Glutamatergic neuron (in vitro differentiated cells): ENCODE measurements at regions not wholly inside any gene's neighbourhood (a gene's known extent, or its start where the extent isn't known, plus 50 kb on each side); places are given as distances from the start of the nearest gene placed in this dataset.

Experiments used
- DNase-seq: peaks from one replicate; pipeline ENCODE4 v3.0.0; 2022
- H3K27ac Mint-ChIP-seq: one replicate; pipeline ENCODE4 v1.8.0; 2020; ENCODE audit warnings: mild to moderate bottlenecking, mixed read lengths, inconsistent platforms; ENCODE audit not compliant: unreplicated experiment
- H3K27me3 Mint-ChIP-seq: one replicate; pipeline ENCODE4 v1.8.0; 2020; ENCODE audit warnings: mild to moderate bottlenecking, moderate library complexity, mixed read lengths, inconsistent platforms; ENCODE audit not compliant: unreplicated experiment
- H3K36me3 Mint-ChIP-seq: one replicate; pipeline ENCODE4 v1.8.0; 2020; ENCODE audit warnings: mild to moderate bottlenecking, mixed read lengths, inconsistent platforms; ENCODE audit not compliant: unreplicated experiment
- H3K4me1 Mint-ChIP-seq: one replicate; pipeline ENCODE4 v1.8.0; 2020; ENCODE audit warnings: mild to moderate bottlenecking, low read depth, mixed read lengths, inconsistent platforms; ENCODE audit not compliant: unreplicated experiment
- H3K4me3 Mint-ChIP-seq: one replicate; pipeline ENCODE4 v1.8.0; 2020; ENCODE audit warnings: mild to moderate bottlenecking, mixed read lengths, inconsistent platforms; ENCODE audit not compliant: unreplicated experiment
- H3K9me3 Mint-ChIP-seq: one replicate; pipeline ENCODE4 v1.8.0; 2020; ENCODE audit warnings: mild to moderate bottlenecking, moderate library complexity, mixed read lengths, inconsistent platforms; ENCODE audit not compliant: unreplicated experiment
- TF ChIP-seq, protein P1 (sequence below): fragments of 200-600 bp; sonication (generic); IDR thresholded peaks from one replicate; pipeline ENCODE4 v1.5.0; 2021; ENCODE audit not compliant: partially characterized antibody, unreplicated experiment

DNA sequence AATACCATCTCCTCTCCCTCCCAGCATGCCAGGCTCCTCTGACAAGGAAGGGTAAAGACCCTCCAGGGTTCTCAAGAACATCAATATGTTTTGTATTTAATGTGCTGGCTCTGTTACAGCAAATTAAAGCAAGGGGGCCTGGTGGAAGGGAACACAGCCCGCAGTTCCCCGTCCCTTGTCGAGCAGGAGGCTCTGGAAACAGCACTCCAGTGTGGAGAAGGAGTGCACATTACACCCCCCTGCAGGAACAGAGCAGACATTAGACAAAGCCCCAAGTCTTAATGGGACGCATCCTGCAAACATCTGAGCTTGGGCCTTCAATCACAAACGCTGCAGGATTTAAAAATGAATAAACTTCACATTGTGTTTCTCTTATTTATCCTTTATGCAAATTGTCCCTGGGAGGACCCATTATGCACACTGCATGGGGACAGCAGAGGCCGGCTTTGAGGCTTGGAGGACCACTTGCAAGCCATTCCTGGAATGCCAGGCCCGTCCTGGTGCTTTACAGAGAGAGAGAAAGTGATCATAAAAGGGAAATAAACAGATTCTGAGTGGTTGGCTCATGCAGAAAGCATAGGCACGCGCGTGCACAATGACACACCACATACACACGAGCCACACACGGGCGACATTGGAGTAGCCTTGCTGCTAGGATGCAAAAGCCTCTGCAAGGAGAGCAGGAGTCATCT lies 328.7 kb downstream of the SMAD2 start:
- H3K27ac Mint-ChIP-seq, result no peak overlapping the region
- no peak for DNase-seq
- peaks cover 4% of the 10 kb centered on the region for H3K36me3 Mint-ChIP-seq
- TF ChIP-seq, protein P1, sequence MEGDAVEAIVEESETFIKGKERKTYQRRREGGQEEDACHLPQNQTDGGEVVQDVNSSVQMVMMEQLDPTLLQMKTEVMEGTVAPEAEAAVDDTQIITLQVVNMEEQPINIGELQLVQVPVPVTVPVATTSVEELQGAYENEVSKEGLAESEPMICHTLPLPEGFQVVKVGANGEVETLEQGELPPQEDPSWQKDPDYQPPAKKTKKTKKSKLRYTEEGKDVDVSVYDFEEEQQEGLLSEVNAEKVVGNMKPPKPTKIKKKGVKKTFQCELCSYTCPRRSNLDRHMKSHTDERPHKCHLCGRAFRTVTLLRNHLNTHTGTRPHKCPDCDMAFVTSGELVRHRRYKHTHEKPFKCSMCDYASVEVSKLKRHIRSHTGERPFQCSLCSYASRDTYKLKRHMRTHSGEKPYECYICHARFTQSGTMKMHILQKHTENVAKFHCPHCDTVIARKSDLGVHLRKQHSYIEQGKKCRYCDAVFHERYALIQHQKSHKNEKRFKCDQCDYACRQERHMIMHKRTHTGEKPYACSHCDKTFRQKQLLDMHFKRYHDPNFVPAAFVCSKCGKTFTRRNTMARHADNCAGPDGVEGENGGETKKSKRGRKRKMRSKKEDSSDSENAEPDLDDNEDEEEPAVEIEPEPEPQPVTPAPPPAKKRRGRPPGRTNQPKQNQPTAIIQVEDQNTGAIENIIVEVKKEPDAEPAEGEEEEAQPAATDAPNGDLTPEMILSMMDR, result no peak
- H3K27me3 Mint-ChIP-seq, result peaks cover 4% of the 10 kb centered on the region
- H3K4me3 Mint-ChIP-seq, result no peak overlapping the region
- no peaks in the 10 kb centered on the region for H3K4me1 Mint-ChIP-seq
- H3K9me3 Mint-ChIP-seq, result peaks cover 2% of the 10 kb centered on the region

DNA sequence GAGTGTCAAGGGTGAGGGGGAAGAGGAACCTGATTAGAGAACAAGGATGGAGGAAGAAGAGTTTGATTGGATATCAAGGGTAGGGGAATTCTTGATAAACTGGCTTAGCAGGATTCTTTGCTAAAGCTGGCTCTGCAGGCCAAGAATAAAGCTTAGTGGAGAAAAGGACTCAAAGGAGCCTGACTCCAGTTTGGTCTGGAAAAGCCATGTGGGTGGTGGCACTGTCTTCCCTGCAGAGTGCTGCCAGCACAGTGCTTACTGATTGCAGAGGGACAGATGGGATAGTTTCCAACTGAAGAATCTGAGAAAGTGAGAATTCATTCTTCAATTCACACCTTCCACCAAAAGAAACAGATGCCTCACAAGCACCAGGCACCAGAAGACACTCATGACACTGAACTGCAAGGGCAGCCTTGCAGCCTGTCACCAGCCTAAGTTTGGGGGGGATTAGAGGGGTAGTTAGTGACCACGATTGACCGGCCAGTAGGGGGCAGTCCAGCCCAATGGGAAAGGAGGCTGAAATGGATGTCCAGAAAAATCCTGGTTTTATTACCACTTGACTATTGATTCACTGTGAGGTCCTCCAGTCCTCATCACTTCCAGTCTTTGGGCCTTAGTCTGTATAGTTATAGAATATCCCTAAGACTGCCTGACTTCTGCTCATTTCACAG lies 334.5 kb downstream of the SMAD2 start:
- peaks cover 4% of the 10 kb centered on the region for H3K36me3 Mint-ChIP-seq
- H3K27me3 Mint-ChIP-seq, result peaks cover 5% of the 10 kb centered on the region
- H3K27ac Mint-ChIP-seq, result no peak overlapping the region
- peaks cover 4% of the 10 kb centered on the region for H3K9me3 Mint-ChIP-seq
- H3K4me1 Mint-ChIP-seq, result peaks cover 10% of the 10 kb centered on the region
- DNase-seq, result peak; percentile 46
- TF ChIP-seq, protein P1, result peak; percentile 66
- no peak overlapping the region for H3K4me3 Mint-ChIP-seq

DNA sequence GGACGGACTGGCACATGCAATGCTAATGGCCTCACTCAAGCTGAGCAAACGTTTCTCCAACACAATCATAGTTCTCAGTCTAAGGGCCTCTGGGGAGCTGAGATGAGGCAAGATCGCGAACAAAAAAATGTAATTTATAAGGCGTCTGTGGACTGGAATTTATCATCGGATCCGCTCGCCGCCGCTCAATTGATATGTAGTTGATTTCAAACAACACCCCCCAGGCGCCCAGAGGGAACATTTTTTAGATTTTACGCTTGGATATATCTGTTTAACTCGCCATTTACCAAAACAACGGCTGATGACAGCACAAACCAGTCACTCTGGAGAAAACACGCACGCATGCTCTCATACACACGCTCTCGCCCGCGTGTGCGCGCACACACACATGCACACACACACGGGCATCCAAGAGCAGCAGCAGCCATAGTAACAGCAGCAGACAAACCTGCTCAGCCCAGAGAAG lies 335.8 kb downstream of the SMAD2 start:
- Mint-ChIP-seq H3K4me3 (peak overlapping the region; percentile 40), H3K4me1 (peaks cover 10% of the 10 kb centered on the region), H3K27ac (peak overlapping the region; percentile 88), H3K27me3 (peaks cover 1% of the 10 kb centered on the region), H3K9me3 (peaks cover 3% of the 10 kb centered on the region), H3K36me3 (no peaks in the 10 kb centered on the region)
- TF ChIP-seq, protein P1, result no peak
- DNase-seq, result no peak

DNA sequence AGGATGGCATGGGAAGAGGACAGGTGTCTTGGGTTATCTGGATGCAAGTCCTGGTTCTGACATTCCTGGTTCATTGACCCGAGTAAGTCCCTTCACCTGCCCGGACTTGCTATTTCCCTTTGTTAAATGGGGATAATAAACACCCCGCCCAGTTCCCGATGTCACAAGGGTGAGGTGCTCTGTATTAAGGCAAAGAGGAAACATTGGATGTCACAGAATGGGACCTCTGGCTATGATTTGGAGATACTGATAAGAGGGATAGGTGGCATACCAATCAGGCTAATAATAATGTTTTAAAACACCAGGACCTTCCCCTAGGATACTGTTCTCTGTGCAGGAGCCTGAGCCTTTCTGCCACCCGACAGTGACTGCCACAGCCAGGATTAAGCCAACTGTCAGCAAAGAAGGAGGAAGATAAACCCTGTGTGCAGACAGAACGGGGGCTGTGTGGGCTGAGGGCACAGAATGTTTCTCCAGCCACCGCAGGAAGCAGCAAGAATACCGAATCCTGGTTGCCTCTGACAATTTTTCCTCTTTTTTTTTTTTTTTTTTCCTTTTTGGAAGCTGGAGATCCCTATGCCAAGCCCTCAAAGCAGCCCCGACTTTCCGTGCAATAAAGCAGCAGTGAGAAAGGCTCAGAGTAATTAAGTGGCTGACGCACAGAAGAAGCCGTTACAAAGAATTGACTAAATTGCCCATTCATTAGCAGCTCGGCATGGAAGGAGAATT lies 336.6 kb downstream of the SMAD2 start:
- H3K36me3 Mint-ChIP-seq, result no peaks in the 10 kb centered on the region
- TF ChIP-seq, protein P1, result no peak
- peaks cover 1% of the 10 kb centered on the region for H3K27me3 Mint-ChIP-seq
- peaks cover 10% of the 10 kb centered on the region for H3K4me1 Mint-ChIP-seq
- peaks cover 3% of the 10 kb centered on the region for H3K9me3 Mint-ChIP-seq
- H3K27ac Mint-ChIP-seq, result no peak overlapping the region
- peak overlapping the region; percentile 21 for H3K4me3 Mint-ChIP-seq
- DNase-seq, result peak; percentile 19
